ENCODE measurements at regions not wholly inside any gene's neighbourhood (a gene's known extent, or its start where the extent isn't known, plus 50 kb on each side); places are given as distances from the start of the nearest gene placed in this dataset.

GRCh38 chr1:56437959-56438358 lies 141.4 kb downstream of the PLPP3 start:
- TF ChIP-seq, protein P1, sequence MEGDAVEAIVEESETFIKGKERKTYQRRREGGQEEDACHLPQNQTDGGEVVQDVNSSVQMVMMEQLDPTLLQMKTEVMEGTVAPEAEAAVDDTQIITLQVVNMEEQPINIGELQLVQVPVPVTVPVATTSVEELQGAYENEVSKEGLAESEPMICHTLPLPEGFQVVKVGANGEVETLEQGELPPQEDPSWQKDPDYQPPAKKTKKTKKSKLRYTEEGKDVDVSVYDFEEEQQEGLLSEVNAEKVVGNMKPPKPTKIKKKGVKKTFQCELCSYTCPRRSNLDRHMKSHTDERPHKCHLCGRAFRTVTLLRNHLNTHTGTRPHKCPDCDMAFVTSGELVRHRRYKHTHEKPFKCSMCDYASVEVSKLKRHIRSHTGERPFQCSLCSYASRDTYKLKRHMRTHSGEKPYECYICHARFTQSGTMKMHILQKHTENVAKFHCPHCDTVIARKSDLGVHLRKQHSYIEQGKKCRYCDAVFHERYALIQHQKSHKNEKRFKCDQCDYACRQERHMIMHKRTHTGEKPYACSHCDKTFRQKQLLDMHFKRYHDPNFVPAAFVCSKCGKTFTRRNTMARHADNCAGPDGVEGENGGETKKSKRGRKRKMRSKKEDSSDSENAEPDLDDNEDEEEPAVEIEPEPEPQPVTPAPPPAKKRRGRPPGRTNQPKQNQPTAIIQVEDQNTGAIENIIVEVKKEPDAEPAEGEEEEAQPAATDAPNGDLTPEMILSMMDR (IDR thresholded peaks at IDR 0.05) = no peak
- TF ChIP-seq EZH2 (IDR thresholded peaks at IDR 0.05) (no peak), EZH2phosphoT487 (IDR thresholded peaks at IDR 0.05) (no peak)

Measured in neural progenitor cell (in vitro differentiated cells).